WTC11 (cell line): ENCODE measurements at regions not wholly inside any gene's neighbourhood (a gene's known extent, or its start where the extent isn't known, plus 50 kb on each side); places are given as distances from the start of the nearest gene placed in this dataset.

Experiments used
- ATAC-seq: fragments of 200-7000 bp; cut with Tn5 transposase; 2 replicates; pipeline ENCODE4 v1.10.0; 2021; ENCODE audit warnings: mild to moderate bottlenecking, moderate library complexity
- CTCF ChIA-PET: fragments of 300-600 bp; sonication (Branson Sonifier 250); formaldehyde crosslinking; loops from one replicate; lab custom pipeline; 2021; ENCODE audit warnings: antibody characterized with exemption; lab: Charles Lee
- POLR2A ChIA-PET: fragments of 350-600 bp; sonication (Branson Sonifier 250); formaldehyde crosslinking; loops from one replicate; lab custom pipeline; 2021; ENCODE audit warnings: antibody characterized with exemption; lab: Charles Lee
- DNase-seq: peaks from one replicate; pipeline ENCODE4 v3.0.0; 2021; ENCODE audit warnings: low spot score
- H3K27ac Mint-ChIP-seq: 2 replicates; pipeline ENCODE4 v1.8.0; 2021; ENCODE audit warnings: mixed read lengths
- H3K27me3 Mint-ChIP-seq: 2 replicates; pipeline ENCODE4 v1.8.0; 2021; ENCODE audit warnings: low read depth, mild to moderate bottlenecking, moderate library complexity, mixed read lengths
- H3K36me3 Mint-ChIP-seq: 2 replicates; pipeline ENCODE4 v1.8.0; 2021; ENCODE audit warnings: mixed read lengths
- H3K4me1 Mint-ChIP-seq: 2 replicates; pipeline ENCODE4 v1.8.0; 2022; ENCODE audit warnings: mixed read lengths
- H3K4me3 Mint-ChIP-seq: 2 replicates; pipeline ENCODE4 v1.8.0; 2021; ENCODE audit warnings: mild to moderate bottlenecking, moderate library complexity, mixed read lengths
- H3K9me3 Mint-ChIP-seq: 2 replicates; pipeline ENCODE4 v1.8.0; 2021; ENCODE audit warnings: mixed read lengths
- AFF4 ChIP-seq: sonication (generic); formaldehyde crosslinking; IDR thresholded peaks from 2 replicates; pipeline ENCODE4 v1.8.1; 2023; ENCODE audit warnings: mild to moderate bottlenecking, missing genetic modification reagents, borderline replicate concordance
- ATF3 ChIP-seq: sonication (generic); formaldehyde crosslinking; conservative IDR thresholded peaks from 2 replicates; pipeline ENCODE4 v1.8.1; 2022; ENCODE audit warnings: mild to moderate bottlenecking, missing genetic modification reagents
- CDX4 ChIP-seq: fragments of 250-450 bp; sonication (Bioruptor Pico); IDR thresholded peaks from 2 replicates; pipeline ENCODE4 v1.9.0; 2021; ENCODE audit warnings: moderate library complexity, mild to moderate bottlenecking, inconsistent platforms, borderline replicate concordance
- ESRRA ChIP-seq: sonication (generic); formaldehyde crosslinking; IDR thresholded peaks from 2 replicates; pipeline ENCODE4 v1.8.1; 2022; ENCODE audit warnings: mild to moderate bottlenecking, missing genetic modification reagents, borderline replicate concordance
- ETV6 ChIP-seq: sonication (generic); formaldehyde crosslinking; IDR thresholded peaks from 2 replicates; pipeline ENCODE4 v1.8.1; 2022; ENCODE audit warnings: mild to moderate bottlenecking, missing genetic modification reagents
- GRHL2 ChIP-seq: fragments of 250-450 bp; sonication (Bioruptor Pico); IDR thresholded peaks from 2 replicates; pipeline ENCODE4 v1.8.0; 2022; ENCODE audit warnings: mild to moderate bottlenecking, moderate library complexity; ENCODE audit not compliant: insufficient replicate concordance, severe bottlenecking
- MAX ChIP-seq: sonication (generic); formaldehyde crosslinking; IDR thresholded peaks from 2 replicates; pipeline ENCODE4 v1.8.0; 2022; ENCODE audit warnings: mild to moderate bottlenecking, missing genetic modification reagents
- MXD4 ChIP-seq: fragments of 250-450 bp; sonication (Bioruptor Pico); IDR thresholded peaks from 2 replicates; pipeline ENCODE4 v1.8.0; 2021; ENCODE audit warnings: mild to moderate bottlenecking, moderate library complexity, borderline replicate concordance
- NFE2L1 ChIP-seq: sonication (generic); formaldehyde crosslinking; IDR thresholded peaks from 2 replicates; pipeline ENCODE4 v1.8.1; 2023; ENCODE audit warnings: missing genetic modification reagents
- PREB ChIP-seq: sonication (generic); formaldehyde crosslinking; IDR thresholded peaks from 2 replicates; pipeline ENCODE4 v1.8.1; 2022; ENCODE audit warnings: mild to moderate bottlenecking, missing genetic modification reagents, moderate library complexity, borderline replicate concordance
- RORB ChIP-seq: fragments of 250-450 bp; sonication (Bioruptor Pico); IDR thresholded peaks from 2 replicates; pipeline ENCODE4 v1.9.0; 2021; ENCODE audit warnings: mild to moderate bottlenecking
- SMAD4 ChIP-seq: sonication (generic); formaldehyde crosslinking; IDR thresholded peaks from 2 replicates; pipeline ENCODE4 v1.8.0; 2022; ENCODE audit warnings: mild to moderate bottlenecking, missing genetic modification reagents
- TEAD1 ChIP-seq: sonication (generic); formaldehyde crosslinking; IDR thresholded peaks from 2 replicates; pipeline ENCODE4 v1.8.0; 2022; ENCODE audit warnings: mild to moderate bottlenecking, missing genetic modification reagents
- TEAD4 ChIP-seq: sonication (generic); formaldehyde crosslinking; IDR thresholded peaks from 2 replicates; pipeline ENCODE4 v1.8.0; 2022; ENCODE audit warnings: mild to moderate bottlenecking, missing genetic modification reagents
- ZBTB43 ChIP-seq: sonication (generic); formaldehyde crosslinking; IDR thresholded peaks from 2 replicates; pipeline ENCODE4 v1.8.1; 2023; ENCODE audit warnings: mild to moderate bottlenecking, missing genetic modification reagents
- ZMAT4 ChIP-seq: fragments of 250-450 bp; sonication (Bioruptor Pico); IDR thresholded peaks from 2 replicates; pipeline ENCODE4 v1.9.0; 2021; ENCODE audit warnings: mild to moderate bottlenecking
- ZNF121 ChIP-seq: sonication (generic); formaldehyde crosslinking; IDR thresholded peaks from 2 replicates; pipeline ENCODE4 v1.8.0; 2023; ENCODE audit warnings: missing genetic modification reagents
- ZNF281 ChIP-seq: sonication (generic); formaldehyde crosslinking; IDR thresholded peaks from 2 replicates; pipeline ENCODE4 v1.8.0; 2023; ENCODE audit warnings: mild to moderate bottlenecking, missing genetic modification reagents
- ZNF416 ChIP-seq: fragments of 250-450 bp; sonication (Bioruptor Pico); IDR thresholded peaks from 2 replicates; pipeline ENCODE4 v1.9.0; 2021; ENCODE audit warnings: mild to moderate bottlenecking, inconsistent platforms
- ZNF532 ChIP-seq: fragments of 250-450 bp; sonication (Bioruptor Pico); IDR thresholded peaks from 2 replicates; pipeline ENCODE4 v1.9.0; 2021; ENCODE audit warnings: mild to moderate bottlenecking, borderline replicate concordance

- POLR2A ChIA-PET, result no interaction called here
- Mint-ChIP-seq H3K4me3 (no peak overlapping the region), H3K4me1 (peaks cover 24% of the 10 kb centered on the region)
- TF ChIP-seq ZNF532, result no peak
- TF ChIP-seq ESRRA, result no peak
- no peak for TF ChIP-seq TEAD1 (CRISPR knock-in tag)
- TF ChIP-seq MXD4 (CRISPR knock-in tag), result no peak
- TF ChIP-seq ZNF121 (CRISPR knock-in tag), result no peak
- TF ChIP-seq SMAD4 (CRISPR knock-in tag), result no peak
- TF ChIP-seq, all 79 proteins: peak for 0
- DNase-seq (no peak), ATAC-seq (no peak)
- CTCF ChIA-PET, result no interaction called here
- Mint-ChIP-seq H3K27ac (no peak overlapping the region), H3K27me3 (no peaks in the 10 kb centered on the region; the same call in 1 of the 2 replicates), H3K36me3 (peaks cover 13% of the 10 kb centered on the region), H3K9me3 (peaks cover 20% of the 10 kb centered on the region)
Measured at GRCh38 chr4:79205121-79205520, 120.7 kb downstream of the NAA11 start.

- Mint-ChIP-seq H3K4me1 (peaks cover 32% of the 10 kb centered on the region), H3K36me3 (peaks cover 12% of the 10 kb centered on the region), H3K9me3 (peaks cover 18% of the 10 kb centered on the region), H3K27ac (peak overlapping the region; percentile 71; the same call in 1 of the 2 replicates), H3K27me3 (no peaks in the 10 kb centered on the region), H3K4me3 (no peak overlapping the region)
- POLR2A ChIA-PET, result no interaction called here
- CTCF ChIA-PET, result no interaction called here
- DNase-seq (no peak), ATAC-seq (no peak)
- TF ChIP-seq PREB (CRISPR knock-in tag) (no peak), NFE2L1 (CRISPR knock-in tag) (no peak), GRHL2 (CRISPR knock-in tag) (no peak), CDX4 (CRISPR knock-in tag) (no peak), AFF4 (no peak), ZNF416 (CRISPR knock-in tag) (no peak), TEAD4 (CRISPR knock-in tag) (no peak), ZBTB43 (CRISPR knock-in tag) (no peak), ZMAT4 (CRISPR knock-in tag) (no peak), MAX (CRISPR knock-in tag) (no peak), RORB (no peak), ATF3 (CRISPR knock-in tag) (no peak), ETV6 (CRISPR knock-in tag) (no peak), ZNF281 (CRISPR knock-in tag) (no peak)
Measured at GRCh38 chr4:79201971-79202370, 123.9 kb downstream of the NAA11 start.
